ENCODE measurements at regions not wholly inside any gene's neighbourhood (a gene's known extent, or its start where the extent isn't known, plus 50 kb on each side); places are given as distances from the start of the nearest gene placed in this dataset.
A peak's percentile ranks its signal among the peaks of the same experiment; 100 is the strongest.

- no peak for DNase-seq (ENCODE audit: low read depth)
Observed at GRCh38 chr12:124458220-124458991, 109.0 kb downstream of the NCOR2 start.

DNA sequence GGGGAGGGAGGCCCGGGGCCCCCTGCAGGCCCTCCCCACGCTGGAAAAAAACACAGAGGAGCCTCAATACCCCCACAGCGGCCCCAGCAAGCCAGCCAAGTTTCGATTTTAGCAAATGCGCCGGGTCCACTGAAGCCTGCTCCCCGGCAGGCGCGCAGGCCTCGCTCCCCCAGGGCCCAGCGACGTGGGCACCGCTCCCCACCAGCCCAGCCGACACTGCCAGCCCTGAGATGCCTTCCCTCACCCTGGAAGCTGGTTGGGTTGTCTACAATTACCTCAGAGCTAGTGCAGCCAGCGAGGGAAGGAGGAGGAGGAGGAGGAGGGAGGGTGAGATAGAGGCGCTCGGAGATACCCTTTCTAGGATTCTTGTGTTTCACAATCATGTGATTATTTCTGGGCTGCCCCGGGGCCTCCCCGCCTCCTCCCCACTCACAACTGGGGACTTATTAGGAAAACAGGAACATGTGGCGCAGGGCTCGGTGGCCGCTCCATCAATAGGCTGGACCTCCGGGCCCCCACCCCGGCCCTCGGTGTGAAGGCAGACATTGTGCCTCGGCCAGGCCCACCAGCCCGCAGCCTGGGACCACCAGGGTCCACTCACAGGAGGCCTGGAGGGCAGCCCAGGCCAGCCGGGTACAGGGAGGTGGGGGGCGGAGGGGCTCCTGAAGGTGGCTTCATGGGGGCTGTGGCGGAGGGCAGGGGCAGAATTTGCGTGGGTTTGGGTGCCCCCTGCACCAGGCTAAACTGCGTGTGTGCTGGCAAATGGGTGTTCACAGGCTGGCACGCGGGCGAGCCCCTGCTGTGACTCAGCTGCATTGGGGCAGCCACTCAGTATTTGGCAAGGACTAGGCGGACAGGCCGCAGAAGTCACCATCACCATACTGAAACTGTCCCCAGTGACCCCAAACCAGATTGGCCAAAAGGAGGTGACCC is 109.9 kb downstream of the NCOR2 start:
- peak; percentile 74 for DNase-seq (ENCODE audit: low read depth)

DNA sequence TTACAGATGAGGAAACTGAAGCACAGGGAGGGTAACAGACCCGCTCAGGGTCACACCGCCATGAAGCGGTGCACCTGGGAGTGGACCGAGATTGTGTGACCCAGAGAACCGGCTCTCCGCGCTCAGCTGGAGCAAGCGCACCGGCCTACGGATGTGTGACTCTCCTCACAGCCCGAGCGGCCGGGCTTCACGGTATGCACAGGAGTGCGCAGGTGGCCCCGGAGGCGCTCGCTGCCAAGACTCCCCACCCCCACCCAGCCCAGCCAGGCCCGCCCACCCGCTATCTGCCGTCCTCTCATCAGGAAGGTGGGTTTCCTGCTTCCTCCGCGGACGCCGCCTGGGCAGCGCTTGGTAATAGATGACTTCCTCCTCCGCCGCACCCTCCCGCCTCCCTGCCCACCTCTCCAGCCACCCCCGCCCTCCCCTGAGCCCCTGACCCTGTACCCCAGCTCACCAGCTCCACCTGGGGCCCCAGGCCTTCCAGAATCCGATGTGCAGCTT is 110.7 kb downstream of the NCOR2 start:
- no peak for DNase-seq (ENCODE audit: low read depth)

GRCh38 chr12:124456133-124456651 is 111.2 kb downstream of the NCOR2 start:
- no peak for DNase-seq (ENCODE audit: low read depth)

- DNase-seq (ENCODE audit: low read depth): no peak
Observed at GRCh38 chr12:124455336-124455735, 112.1 kb downstream of the NCOR2 start.

DNA sequence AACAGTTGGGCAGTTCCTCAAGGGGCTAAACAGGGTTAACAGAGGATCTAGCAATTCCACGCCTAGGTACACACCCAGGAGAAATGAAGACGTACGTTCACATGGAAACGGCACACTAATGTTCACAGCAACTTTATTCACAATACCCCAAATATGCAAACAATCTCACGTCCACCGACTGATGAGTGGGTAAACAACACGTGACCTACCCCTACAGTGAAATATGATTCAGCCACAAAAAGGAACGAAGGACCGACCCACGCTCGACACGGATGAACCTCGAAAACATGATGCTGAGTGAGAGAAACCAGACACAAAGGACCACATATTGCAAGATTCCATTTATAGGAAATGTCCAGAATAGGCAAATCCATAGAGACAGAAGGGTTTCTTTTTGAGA is 112.7 kb downstream of the NCOR2 start:
- peak; percentile 38 for DNase-seq (ENCODE audit: low read depth)

- DNase-seq (ENCODE audit: low read depth): no peak
Observed at GRCh38 chr12:124454352-124454725, 113.1 kb downstream of the NCOR2 start.

GRCh38 chr12:124453419-124454351 is 113.7 kb downstream of the NCOR2 start:
- peak; percentile 39 for DNase-seq (ENCODE audit: low read depth)

DNA sequence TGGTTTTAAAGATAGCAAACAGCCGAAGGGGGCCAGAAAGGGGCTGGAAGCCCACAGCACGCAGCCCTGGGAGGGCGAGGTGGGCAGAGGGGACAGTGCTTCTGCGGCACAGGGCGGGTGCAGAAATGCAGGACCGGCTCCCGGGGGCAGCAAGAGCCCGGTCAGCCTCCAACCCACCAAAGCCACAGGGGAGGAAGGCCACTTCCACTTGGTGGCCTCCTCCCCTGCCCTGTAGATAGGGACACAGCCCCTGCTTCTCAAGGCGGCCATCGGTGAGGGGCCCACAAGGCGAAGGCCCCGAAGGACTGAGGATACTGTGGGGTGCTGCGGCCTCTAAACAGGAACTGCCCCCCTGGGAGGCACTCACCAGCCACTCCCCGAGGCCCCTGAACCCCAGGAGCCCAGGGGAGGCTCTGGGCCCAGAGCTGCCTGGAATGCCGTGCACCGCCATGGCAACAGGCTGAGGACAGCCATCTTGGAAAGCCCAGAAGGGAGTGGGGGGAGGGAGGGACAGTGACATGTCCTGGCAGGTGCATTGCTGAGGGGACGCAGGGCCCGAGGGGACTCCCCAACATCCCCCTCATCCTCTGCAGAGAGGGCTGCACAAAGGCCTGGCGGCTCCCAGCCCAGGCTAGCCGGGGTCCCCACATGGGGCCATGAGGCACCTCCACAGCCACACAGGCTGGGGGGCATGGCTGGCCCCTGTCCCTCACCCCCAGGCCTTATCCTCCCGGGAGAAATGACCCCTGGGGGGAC is 114.7 kb downstream of the NCOR2 start:
- no peak for DNase-seq (ENCODE audit: low read depth)

GRCh38 chr12:124451637-124452243 is 115.7 kb downstream of the NCOR2 start:
- DNase-seq (ENCODE audit: low read depth): no peak

DNA sequence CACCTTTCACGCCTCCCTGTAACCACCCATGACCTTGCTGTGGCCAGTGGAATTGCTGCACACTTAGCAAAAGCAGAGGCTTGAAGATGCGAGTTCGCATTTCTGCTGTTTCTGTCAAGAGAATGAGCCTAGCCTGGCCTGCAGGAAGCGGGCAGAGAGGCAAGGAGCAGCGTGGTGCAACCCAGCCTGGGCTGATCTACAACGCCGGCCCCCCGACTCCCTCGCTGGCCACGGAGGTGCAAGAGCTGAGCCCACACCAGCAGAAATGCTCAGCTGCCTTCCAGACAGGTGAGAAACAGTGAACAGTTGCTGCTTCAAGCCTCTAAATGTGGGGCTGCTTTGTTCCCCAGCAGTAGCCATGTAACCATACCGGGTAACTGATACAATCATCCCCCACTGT is 116.4 kb downstream of the NCOR2 start:
- DNase-seq (ENCODE audit: low read depth): no peak

- DNase-seq (ENCODE audit: low read depth): no peak
Observed at GRCh38 chr12:124450376-124450750, 117.0 kb downstream of the NCOR2 start.

GRCh38 chr12:124449623-124450375 is 117.6 kb downstream of the NCOR2 start:
- no peak for DNase-seq (ENCODE audit: low read depth)

- DNase-seq (ENCODE audit: low read depth): no peak
Observed at GRCh38 chr12:124448955-124449622, 118.3 kb downstream of the NCOR2 start.

- DNase-seq (ENCODE audit: low read depth): no peak
Observed at GRCh38 chr12:124448241-124448954, 119.0 kb downstream of the NCOR2 start.

- no peak for DNase-seq (ENCODE audit: low read depth)
Observed at GRCh38 chr12:124446364-124446763, 121.0 kb downstream of the NCOR2 start.

- no peak for DNase-seq (ENCODE audit: low read depth)
Observed at GRCh38 chr12:124445826-124446225, 121.6 kb downstream of the NCOR2 start.

DNA sequence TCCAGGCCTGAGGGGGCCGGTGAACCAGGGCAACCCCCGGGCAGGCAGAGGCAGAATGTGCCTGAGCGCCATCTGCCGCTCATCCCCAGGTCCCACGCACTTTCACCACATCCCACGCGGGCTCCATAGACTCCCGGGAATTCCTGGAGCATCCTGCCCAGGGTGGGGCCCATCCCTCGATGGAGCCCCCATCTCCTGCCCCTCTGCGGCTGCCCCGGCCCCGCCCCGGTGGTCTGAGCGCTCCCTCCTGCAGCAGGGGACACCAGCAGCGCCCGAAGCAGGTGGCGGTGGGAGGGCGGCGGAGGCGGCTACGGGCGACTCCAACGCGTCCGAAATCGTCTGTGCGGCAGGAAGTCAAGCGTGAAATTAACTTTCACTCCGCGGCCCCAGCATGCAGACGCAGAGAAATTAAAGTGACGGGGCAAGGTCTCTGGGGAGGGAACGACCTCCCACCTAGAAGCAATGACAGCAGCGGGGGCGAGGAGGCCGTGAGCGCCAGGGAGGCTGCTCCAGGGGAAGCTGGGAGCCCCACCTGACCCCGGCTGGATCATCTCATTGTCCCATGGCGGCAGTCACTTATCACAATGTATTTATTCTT is 122.2 kb downstream of the NCOR2 start:
- DNase-seq (ENCODE audit: low read depth): no peak

Data from iris pigment epithelial cell (primary cell).